Fibroblast of lung (primary cell): ENCODE measurements at regions not wholly inside any gene's neighbourhood (a gene's known extent, or its start where the extent isn't known, plus 50 kb on each side); places are given as distances from the start of the nearest gene placed in this dataset.

Experiments used
- DNase-seq, 2 donors: peaks; one replicate each; pipeline versions ENCODE4 v3.0.0 to v3.0.0-alpha.2; 2010; ENCODE audit warnings: low read depth in 2 of 2
- H2AFZ ChIP-seq: 2 replicates; pipeline ENCODE4 v1.5.1; 2012; ENCODE audit warnings: low read length, control low read depth, inconsistent platforms
- H3K27ac ChIP-seq: 2 replicates; pipeline ENCODE4 v1.5.1; 2011; ENCODE audit warnings: low read length, control low read depth; ENCODE audit not compliant: insufficient read depth
- H3K27me3 ChIP-seq: 2 replicates; pipeline ENCODE4 v1.5.1; 2011; ENCODE audit warnings: mild to moderate bottlenecking, low read length; ENCODE audit not compliant: control insufficient read depth, insufficient read depth
- H3K36me3 ChIP-seq: 2 replicates; pipeline ENCODE4 v1.5.1; 2011; ENCODE audit warnings: low read length; ENCODE audit not compliant: control insufficient read depth, insufficient read depth
- H3K4me1 ChIP-seq: 2 replicates; pipeline ENCODE4 v1.5.1; 2011; ENCODE audit warnings: low read length; ENCODE audit not compliant: control insufficient read depth, insufficient read depth; ENCODE audit errors: extremely low read depth
- H3K4me2 ChIP-seq: 2 replicates; pipeline ENCODE4 v1.5.1; 2011; ENCODE audit warnings: low read length, control low read depth; ENCODE audit not compliant: insufficient read depth; ENCODE audit errors: extremely low read depth
- H3K4me3 ChIP-seq, 4 experiments: fragments of 200-600 bp in 1 of 4; sonication (generic) in 1 of 4; replicated peaks in 1 of 4; 2 replicates each; pipeline ENCODE4 v1.5.1; 2011 to 2016; ENCODE audit warnings: low read length in 4 of 4, low read depth in 3 of 4, mild to moderate bottlenecking in 3 of 4, control low read depth in 2 of 4, inconsistent platforms in 1 of 4, mixed read lengths in 1 of 4; ENCODE audit not compliant: insufficient read depth in 1 of 4; ENCODE audit errors: control extremely low read depth in 1 of 4
- H3K79me2 ChIP-seq: 2 replicates; pipeline ENCODE4 v1.5.1; 2012; ENCODE audit warnings: mild to moderate bottlenecking, low read length, inconsistent platforms; ENCODE audit not compliant: control insufficient read depth, insufficient read depth
- H3K9ac ChIP-seq: 2 replicates; pipeline ENCODE4 v1.5.1; 2011; ENCODE audit warnings: mild to moderate bottlenecking, low read length, control low read depth; ENCODE audit not compliant: insufficient read depth
- H3K9me3 ChIP-seq: 2 replicates; pipeline ENCODE4 v1.5.1; 2012; ENCODE audit warnings: low read depth, low read length; ENCODE audit not compliant: control insufficient read depth, insufficient read depth
- H4K20me1 ChIP-seq: 2 replicates; pipeline ENCODE4 v1.5.1; 2011; ENCODE audit warnings: low read length; ENCODE audit not compliant: control insufficient read depth, insufficient read depth; ENCODE audit errors: extremely low read depth
- EZH2 ChIP-seq: IDR thresholded peaks from 2 replicates; pipeline ENCODE4 v1.5.1; 2012; ENCODE audit warnings: low read length, control low read depth, mild to moderate bottlenecking; ENCODE audit errors: missing control alignments
- TF ChIP-seq, protein P1 (sequence below), 2 donors: IDR thresholded peaks in 1 of 2; conservative IDR thresholded peaks in 1 of 2; 1 replicate in 1 of 2; 2 replicates in 1 of 2; pipeline ENCODE4 v1.5.1; 2011 to 2012; ENCODE audit warnings: low read length in 2 of 2, control low read depth in 1 of 2, inconsistent platforms in 1 of 2, low read depth in 1 of 2, mild to moderate bottlenecking in 1 of 2

DNA sequence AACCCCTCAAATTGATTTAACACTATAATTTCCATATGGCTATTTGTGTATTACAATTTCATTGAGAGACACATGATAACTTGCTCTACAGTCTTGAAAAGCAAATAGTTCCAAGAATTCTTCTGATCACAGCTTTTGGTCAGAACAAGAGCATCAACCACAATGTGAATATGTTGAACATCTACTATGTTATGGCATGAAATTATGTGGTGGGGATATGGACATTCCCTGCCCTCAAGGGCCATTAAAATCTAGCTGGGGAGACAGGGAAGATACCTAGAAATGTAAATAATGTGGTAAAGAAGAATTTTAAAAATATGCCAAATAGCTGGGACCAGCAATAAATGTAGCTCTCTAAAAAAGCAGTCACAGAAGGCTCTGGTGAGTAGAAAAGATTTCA is 262.2 kb downstream of the FZD1 start:
- Histone ChIP-seq H3K79me2 (no peaks in the 10 kb centered on the region), H3K27ac (no peak overlapping the region), H4K20me1 (no peaks in the 10 kb centered on the region), H3K9ac (no peak overlapping the region), H2AFZ (no peak overlapping the region), H3K9me3 (no peaks in the 10 kb centered on the region), H3K4me3 (no peak overlapping the region), H3K36me3 (no peaks in the 10 kb centered on the region), H3K27me3 (no peaks in the 10 kb centered on the region), H3K4me2 (no peak overlapping the region), H3K4me1 (no peaks in the 10 kb centered on the region)
- DNase-seq, result peak in 1 of 2 donors; percentile 19
- TF ChIP-seq EZH2, result no peak
- TF ChIP-seq, protein P1, sequence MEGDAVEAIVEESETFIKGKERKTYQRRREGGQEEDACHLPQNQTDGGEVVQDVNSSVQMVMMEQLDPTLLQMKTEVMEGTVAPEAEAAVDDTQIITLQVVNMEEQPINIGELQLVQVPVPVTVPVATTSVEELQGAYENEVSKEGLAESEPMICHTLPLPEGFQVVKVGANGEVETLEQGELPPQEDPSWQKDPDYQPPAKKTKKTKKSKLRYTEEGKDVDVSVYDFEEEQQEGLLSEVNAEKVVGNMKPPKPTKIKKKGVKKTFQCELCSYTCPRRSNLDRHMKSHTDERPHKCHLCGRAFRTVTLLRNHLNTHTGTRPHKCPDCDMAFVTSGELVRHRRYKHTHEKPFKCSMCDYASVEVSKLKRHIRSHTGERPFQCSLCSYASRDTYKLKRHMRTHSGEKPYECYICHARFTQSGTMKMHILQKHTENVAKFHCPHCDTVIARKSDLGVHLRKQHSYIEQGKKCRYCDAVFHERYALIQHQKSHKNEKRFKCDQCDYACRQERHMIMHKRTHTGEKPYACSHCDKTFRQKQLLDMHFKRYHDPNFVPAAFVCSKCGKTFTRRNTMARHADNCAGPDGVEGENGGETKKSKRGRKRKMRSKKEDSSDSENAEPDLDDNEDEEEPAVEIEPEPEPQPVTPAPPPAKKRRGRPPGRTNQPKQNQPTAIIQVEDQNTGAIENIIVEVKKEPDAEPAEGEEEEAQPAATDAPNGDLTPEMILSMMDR (conservative IDR thresholded peaks at IDR 0.05 in 1 of 2, IDR thresholded peaks at IDR 0.05 in 1 of 2; ENCODE audit: low read depth in 1 of 2, low read length in 2 of 2), result no peak

DNA sequence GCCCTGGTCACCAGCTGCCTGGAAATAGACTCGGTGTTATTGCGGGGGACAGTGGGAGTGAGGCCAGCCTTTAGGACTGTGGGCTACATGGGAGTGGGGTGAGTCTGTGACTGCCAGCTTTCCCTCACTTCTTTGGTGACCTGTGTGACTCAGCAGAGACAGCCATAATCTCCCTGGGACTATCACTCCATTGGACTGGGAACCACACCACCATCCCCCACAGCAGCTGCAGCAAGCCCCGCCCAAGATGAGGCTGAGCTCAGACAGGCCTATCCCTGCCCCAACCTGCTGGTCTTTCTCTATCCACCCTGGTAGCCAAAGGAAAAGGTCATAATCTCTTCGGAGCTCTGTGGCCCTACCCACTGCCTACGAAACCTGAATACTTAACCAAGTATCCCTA is 263.2 kb downstream of the FZD1 start:
- no peak overlapping the region for H3K27ac ChIP-seq
- no peak overlapping the region for H3K4me2 ChIP-seq
- no peaks in the 10 kb centered on the region for H3K79me2 ChIP-seq
- H3K27me3 ChIP-seq, result no peaks in the 10 kb centered on the region
- H3K9ac ChIP-seq, result no peak overlapping the region
- no peaks in the 10 kb centered on the region for H3K9me3 ChIP-seq
- H3K4me1 ChIP-seq, result no peaks in the 10 kb centered on the region
- DNase-seq, result no peak
- H3K36me3 ChIP-seq, result no peaks in the 10 kb centered on the region
- H4K20me1 ChIP-seq, result no peaks in the 10 kb centered on the region
- H2AFZ ChIP-seq, result no peak overlapping the region
- TF ChIP-seq, protein P1 (conservative IDR thresholded peaks at IDR 0.05 in 1 of 2, IDR thresholded peaks at IDR 0.05 in 1 of 2; ENCODE audit: low read depth in 1 of 2, low read length in 2 of 2), result no peak
- no peak for TF ChIP-seq EZH2
- H3K4me3 ChIP-seq, result no peak overlapping the region

DNA sequence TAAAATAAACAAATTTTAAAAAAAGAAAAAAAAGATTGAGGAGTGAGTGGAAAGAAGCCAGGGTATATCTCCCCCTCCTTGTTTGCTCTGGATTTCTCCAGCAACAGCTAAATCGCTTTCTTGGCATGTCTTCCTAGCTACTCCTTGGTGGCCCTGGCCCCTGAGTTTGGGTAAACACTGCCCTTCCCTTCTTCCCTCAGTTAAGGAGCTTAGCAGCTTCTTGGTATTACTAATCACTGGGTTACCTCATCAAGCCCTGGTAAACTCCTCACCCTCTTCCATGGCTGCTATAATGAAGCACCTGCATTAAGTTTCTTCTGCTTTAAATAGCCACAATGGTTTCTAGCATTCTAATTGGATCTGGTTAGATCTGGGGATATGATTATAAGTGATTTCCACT is 269.8 kb downstream of the FZD1 start:
- no peak for DNase-seq
- H2AFZ ChIP-seq, result no peak overlapping the region
- H3K9me3 ChIP-seq, result no peaks in the 10 kb centered on the region
- H3K27ac ChIP-seq, result no peak overlapping the region
- H3K79me2 ChIP-seq, result no peaks in the 10 kb centered on the region
- H3K27me3 ChIP-seq, result no peaks in the 10 kb centered on the region
- no peak overlapping the region for H3K4me2 ChIP-seq
- no peaks in the 10 kb centered on the region for H3K4me1 ChIP-seq
- no peaks in the 10 kb centered on the region for H3K36me3 ChIP-seq
- TF ChIP-seq, protein P1 (conservative IDR thresholded peaks at IDR 0.05 in 1 of 2, IDR thresholded peaks at IDR 0.05 in 1 of 2; ENCODE audit: low read depth in 1 of 2, low read length in 2 of 2), result no peak
- no peak for TF ChIP-seq EZH2
- H3K4me3 ChIP-seq, result no peak overlapping the region
- no peak overlapping the region for H3K9ac ChIP-seq
- H4K20me1 ChIP-seq, result no peaks in the 10 kb centered on the region
